H1 (cell line): ENCODE measurements at regions not wholly inside any gene's neighbourhood (a gene's known extent, or its start where the extent isn't known, plus 50 kb on each side); places are given as distances from the start of the nearest gene placed in this dataset.

Source experiments
- CHD2 ChIP-seq: IDR thresholded peaks from 2 replicates; pipeline ENCODE4 v1.6.1; 2012; ENCODE audit warnings: low read length, improper control_type of control experiment
- CHD7 ChIP-seq: fragments of 300-600 bp; sonication (generic); IDR thresholded peaks from 2 replicates; pipeline ENCODE4 v1.7.1; 2012; ENCODE audit warnings: low read length, moderate library complexity, mild to moderate bottlenecking, inconsistent platforms; ENCODE audit not compliant: insufficient replicate concordance
- GABPA ChIP-seq: IDR thresholded peaks from 2 replicates; pipeline ENCODE4 v1.6.1; 2011; ENCODE audit warnings: mild to moderate bottlenecking, low read length, moderate library complexity, borderline replicate concordance; ENCODE audit not compliant: insufficient read depth
- POU5F1 ChIP-seq: IDR thresholded peaks from 2 replicates; pipeline ENCODE4 v1.6.1; 2011; ENCODE audit warnings: low read depth, mild to moderate bottlenecking, low read length, moderate library complexity
- RAD21 ChIP-seq, 2 experiments: IDR thresholded peaks in 1 of 2; conservative IDR thresholded peaks in 1 of 2; 2 replicates each; pipeline ENCODE4 v1.6.1; 2011; ENCODE audit warnings: low read depth in 2 of 2, low read length in 2 of 2, improper control_type of control experiment in 1 of 2, inconsistent platforms in 1 of 2, mild to moderate bottlenecking in 1 of 2, moderate library complexity in 1 of 2

GRCh38 chr3:194245474-194245873 is 105.7 kb downstream of the CPN2 start (continued):
- TF ChIP-seq CHD7 = no peak
- TF ChIP-seq CHD2 = no peak
- no peak for TF ChIP-seq POU5F1
- no peak for TF ChIP-seq RAD21 (IDR thresholded peaks at IDR 0.05 in 1 of 2, conservative IDR thresholded peaks at IDR 0.05 in 1 of 2; ENCODE audit: low read depth in 2 of 2, low read length in 2 of 2)
- no peak for TF ChIP-seq GABPA
